ENCODE measurements at regions not wholly inside any gene's neighbourhood (a gene's known extent, or its start where the extent isn't known, plus 50 kb on each side); places are given as distances from the start of the nearest gene placed in this dataset.
A peak's percentile ranks its signal among the peaks of the same experiment; 100 is the strongest.
"Not testable (repeated sequence)": the region's sequence is repeated elsewhere in the genome, so short reads cannot be mapped to it uniquely, and the experiment has no call there.

- H3K27me3 ChIP-seq: no peaks in the 10 kb centered on the region
- peaks cover 0 to 6% (median 0%) of the 10 kb centered on the region in 4 donors for H3K4me1 ChIP-seq
- TF ChIP-seq POLR2A (IDR thresholded peaks at IDR 0.05) (no peak), EP300 (IDR thresholded peaks at IDR 0.05) (no peak), CTCF (IDR thresholded peaks at IDR 0.05) (no peak)
- 43 to 64% methylated on average over 1 of the region's 1 CpG for WGBS, 2 donors
- H3K9me3 ChIP-seq: no peaks in the 10 kb centered on the region
- no peaks in the 10 kb centered on the region for H3K36me3 ChIP-seq
- H3K27ac ChIP-seq: peak overlapping the region in 1 of 4 donors; percentile 11
- no peak for DNase-seq (ENCODE audit: low spot score in 2 of 2)
- no peak overlapping the region for H3K4me3 ChIP-seq
Observed at GRCh38 chr12:75944097-75944904, 87.3 kb downstream of the PHLDA1 start.

GRCh38 chr12:75943730-75944096, 87.9 kb downstream of the PHLDA1 start:
- WGBS, 2 donors: 81 to 100% methylated on average over 1 of the region's 1 CpG

GRCh38 chr12:75941661-75942060, 89.9 kb downstream of the PHLDA1 start:
- not testable (repeated sequence) for H3K27me3 ChIP-seq; H3K27ac ChIP-seq; H3K4me3 ChIP-seq; H3K4me1 ChIP-seq; H3K36me3 ChIP-seq; DNase-seq (ENCODE audit: low spot score in 2 of 2); H3K9me3 ChIP-seq
- WGBS, 2 donors: 99% methylated on average over 15 of the region's 31 CpGs; no CpG with 5 or more reads in 1 of the 2 donors

More at GRCh38 chr12:75943730-75944096, 87.9 kb downstream of the PHLDA1 start:
- Histone ChIP-seq H3K4me3 (no peak overlapping the region), H3K27ac (peak overlapping the region in 1 of 4 donors; percentile 11), H3K27me3 (no peaks in the 10 kb centered on the region), H3K9me3 (no peaks in the 10 kb centered on the region), H3K36me3 (no peaks in the 10 kb centered on the region), H3K4me1 (peaks cover 0 to 6% (median 0%) of the 10 kb centered on the region in 4 donors)
- DNase-seq (ENCODE audit: low spot score in 2 of 2): no peak
- TF ChIP-seq EP300 (IDR thresholded peaks at IDR 0.05) (no peak), CTCF (IDR thresholded peaks at IDR 0.05) (no peak), POLR2A (IDR thresholded peaks at IDR 0.05) (no peak)

- no peaks in the 10 kb centered on the region for H3K9me3 ChIP-seq
- 73 to 75% methylated on average over 5 of the region's 5 CpGs for WGBS, 2 donors
- no peaks in the 10 kb centered on the region for H3K36me3 ChIP-seq
- H3K4me1 ChIP-seq: peaks cover 0 to 5% (median under 1%) of the 10 kb centered on the region in 4 donors
- DNase-seq (ENCODE audit: low spot score in 2 of 2): no peak
- H3K27ac ChIP-seq: no peak overlapping the region
- no peaks in the 10 kb centered on the region for H3K27me3 ChIP-seq
- TF ChIP-seq POLR2A (IDR thresholded peaks at IDR 0.05): no peak
- TF ChIP-seq EP300 (IDR thresholded peaks at IDR 0.05): no peak
- H3K4me3 ChIP-seq: no peak overlapping the region
Observed at GRCh38 chr12:75939016-75939642, 92.4 kb downstream of the PHLDA1 start.

DNA sequence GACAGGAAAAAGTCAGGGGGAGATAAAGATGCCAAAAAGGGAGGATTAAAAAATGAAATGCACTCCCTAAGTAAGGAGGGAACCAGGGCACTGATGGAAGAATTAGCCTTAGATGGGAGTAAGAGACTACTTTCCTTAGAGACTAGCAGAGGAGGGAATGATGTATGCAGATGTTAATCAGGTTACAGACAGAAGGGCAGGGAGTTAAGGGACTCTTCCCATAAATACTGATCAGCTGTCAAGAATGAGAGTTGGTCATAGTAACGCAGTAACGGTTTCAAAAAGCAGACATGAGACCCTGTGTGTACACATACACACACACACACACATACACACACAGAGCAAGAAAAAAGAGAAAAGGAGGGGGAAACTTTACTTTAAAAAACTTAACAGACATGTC, 93.4 kb downstream of the PHLDA1 start:
- no peak for TF ChIP-seq CTCF (IDR thresholded peaks at IDR 0.05)
- TF ChIP-seq EP300 (IDR thresholded peaks at IDR 0.05): no peak
- no peak for TF ChIP-seq POLR2A (IDR thresholded peaks at IDR 0.05)
- Histone ChIP-seq H3K36me3 (no peaks in the 10 kb centered on the region), H3K9me3 (no peaks in the 10 kb centered on the region), H3K4me1 (peaks cover 0 to 9% (median 0%) of the 10 kb centered on the region in 4 donors), H3K27me3 (no peaks in the 10 kb centered on the region), H3K27ac (no peak overlapping the region), H3K4me3 (no peak overlapping the region)
- 90 to 95% methylated on average over 2 of the region's 2 CpGs for WGBS, 2 donors
- DNase-seq (ENCODE audit: low spot score in 2 of 2): no peak

GRCh38 chr12:75937486-75937885, 94.1 kb downstream of the PHLDA1 start:
- H3K27ac ChIP-seq: no peak overlapping the region
- TF ChIP-seq EP300 (IDR thresholded peaks at IDR 0.05) (no peak), POLR2A (IDR thresholded peaks at IDR 0.05) (no peak), CTCF (IDR thresholded peaks at IDR 0.05) (no peak)
- no peaks in the 10 kb centered on the region for H3K36me3 ChIP-seq
- no peak for DNase-seq (ENCODE audit: low spot score in 2 of 2)
- 84 to 85% methylated on average over 1 of the region's 1 CpG for WGBS, 2 donors
- H3K4me1 ChIP-seq: peaks cover 0 to 9% (median 0%) of the 10 kb centered on the region in 4 donors
- no peaks in the 10 kb centered on the region for H3K9me3 ChIP-seq
- H3K27me3 ChIP-seq: no peaks in the 10 kb centered on the region
- H3K4me3 ChIP-seq: no peak overlapping the region
